Neural cell (in vitro differentiated cells): ENCODE measurements at regions not wholly inside any gene's neighbourhood (a gene's known extent, or its start where the extent isn't known, plus 50 kb on each side); places are given as distances from the start of the nearest gene placed in this dataset.
"Not testable (repeated sequence)": the region's sequence is repeated elsewhere in the genome, so short reads cannot be mapped to it uniquely, and the experiment has no call there.

Source experiments
- EP300 ChIP-seq: fragments of 450-650 bp; conservative IDR thresholded peaks from 2 replicates; pipeline ENCODE4 v1.6.1; 2014; ENCODE audit warnings: antibody characterized with exemption, mild to moderate bottlenecking, moderate library complexity; ENCODE audit not compliant: poor library complexity, severe bottlenecking
- POLR2AphosphoS5 ChIP-seq: IDR thresholded peaks from 2 replicates; pipeline ENCODE4 v1.6.1; 2012
- TF ChIP-seq, protein P1 (sequence below): fragments of 450-650 bp; IDR thresholded peaks from 2 replicates; pipeline ENCODE4 v1.5.1; 2014; ENCODE audit warnings: antibody characterized with exemption, mild to moderate bottlenecking, moderate library complexity; ENCODE audit not compliant: poor library complexity, severe bottlenecking

DNA sequence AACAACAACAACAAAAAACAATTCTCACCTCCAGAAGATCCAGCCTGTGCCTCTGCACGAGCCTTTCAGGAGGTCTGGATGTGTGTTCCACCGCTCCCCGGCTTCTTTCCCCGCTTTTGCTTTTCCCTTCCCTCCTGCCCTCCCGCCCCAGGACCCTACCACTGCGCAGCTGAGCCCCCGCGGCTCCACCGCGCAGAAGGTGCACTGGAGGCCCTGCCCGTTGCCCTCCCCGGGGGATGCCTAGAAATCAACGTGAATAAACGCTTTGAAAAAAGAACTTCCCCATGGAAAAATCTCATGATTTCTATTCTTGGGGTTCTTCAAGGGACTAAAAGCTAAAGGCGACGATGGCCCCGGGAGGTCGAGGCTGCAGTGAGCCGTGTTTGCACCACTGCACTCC is 164.3 kb upstream of the NOTCH2NLA start:
- TF ChIP-seq, protein P1, sequence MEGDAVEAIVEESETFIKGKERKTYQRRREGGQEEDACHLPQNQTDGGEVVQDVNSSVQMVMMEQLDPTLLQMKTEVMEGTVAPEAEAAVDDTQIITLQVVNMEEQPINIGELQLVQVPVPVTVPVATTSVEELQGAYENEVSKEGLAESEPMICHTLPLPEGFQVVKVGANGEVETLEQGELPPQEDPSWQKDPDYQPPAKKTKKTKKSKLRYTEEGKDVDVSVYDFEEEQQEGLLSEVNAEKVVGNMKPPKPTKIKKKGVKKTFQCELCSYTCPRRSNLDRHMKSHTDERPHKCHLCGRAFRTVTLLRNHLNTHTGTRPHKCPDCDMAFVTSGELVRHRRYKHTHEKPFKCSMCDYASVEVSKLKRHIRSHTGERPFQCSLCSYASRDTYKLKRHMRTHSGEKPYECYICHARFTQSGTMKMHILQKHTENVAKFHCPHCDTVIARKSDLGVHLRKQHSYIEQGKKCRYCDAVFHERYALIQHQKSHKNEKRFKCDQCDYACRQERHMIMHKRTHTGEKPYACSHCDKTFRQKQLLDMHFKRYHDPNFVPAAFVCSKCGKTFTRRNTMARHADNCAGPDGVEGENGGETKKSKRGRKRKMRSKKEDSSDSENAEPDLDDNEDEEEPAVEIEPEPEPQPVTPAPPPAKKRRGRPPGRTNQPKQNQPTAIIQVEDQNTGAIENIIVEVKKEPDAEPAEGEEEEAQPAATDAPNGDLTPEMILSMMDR, result not testable (repeated sequence)
- not testable (repeated sequence) for TF ChIP-seq EP300, POLR2AphosphoS5
